Activated T-cell treated with anti-CD3 and anti-CD28 coated beads, Interleukin-2, amount 50 U/mL, for 72 hours (primary cell): ENCODE measurements at regions not wholly inside any gene's neighbourhood (a gene's known extent, or its start where the extent isn't known, plus 50 kb on each side); places are given as distances from the start of the nearest gene placed in this dataset.
A peak's percentile ranks its signal among the peaks of the same experiment; 100 is the strongest.

Source experiments
- ATAC-seq, 2 donors: fragments of 150-1000 bp; cut with Tn5 transposase; replicated peaks in 1 of 2; 2 replicates each; pipeline ENCODE4 v1.10.0; 2021; ENCODE audit warnings: moderate library complexity in 2 of 2, mild to moderate bottlenecking in 1 of 2
- DNase-seq, 2 donors: peaks; one replicate each; pipeline ENCODE4 v3.0.0; 2021 to 2022; ENCODE audit warnings: mixed read lengths in 1 of 2
- H3K27ac Mint-ChIP-seq: one replicate; pipeline ENCODE4 v1.8.0; 2022; ENCODE audit warnings: mild to moderate bottlenecking, moderate library complexity, mixed read lengths
- H3K27me3 Mint-ChIP-seq: one replicate; pipeline ENCODE4 v1.8.0; 2022; ENCODE audit warnings: low read depth, mixed read lengths
- H3K36me3 Mint-ChIP-seq, 2 donors: one replicate each; pipeline ENCODE4 v1.8.0; 2022; ENCODE audit warnings: mixed read lengths in 2 of 2, mild to moderate bottlenecking in 1 of 2; ENCODE audit not compliant: insufficient read depth in 2 of 2
- H3K4me1 Mint-ChIP-seq: one replicate; pipeline ENCODE4 v1.8.0; 2022; ENCODE audit warnings: low read depth, mixed read lengths
- H3K4me3 Mint-ChIP-seq, 2 donors: one replicate each; pipeline ENCODE4 v1.8.0; 2022; ENCODE audit warnings: mild to moderate bottlenecking in 2 of 2, mixed read lengths in 2 of 2, moderate library complexity in 2 of 2
- H3K9me3 Mint-ChIP-seq, 2 donors: one replicate each; pipeline ENCODE4 v1.8.0; 2022; ENCODE audit warnings: mixed read lengths in 2 of 2

GRCh38 chr2:234621120-234621519 lies 124.2 kb upstream of the ARL4C start:
- H3K27ac Mint-ChIP-seq, result no peak overlapping the region
- H3K36me3 Mint-ChIP-seq, result no peaks in the 10 kb centered on the region

GRCh38 chr2:234620018-234620417 lies 123.1 kb upstream of the ARL4C start:
- DNase-seq (no peak), ATAC-seq (peak; percentile 15 to 65)
- Mint-ChIP-seq H3K9me3 (no peaks in the 10 kb centered on the region), H3K27me3 (no peaks in the 10 kb centered on the region), H3K4me1 (peaks cover 9% of the 10 kb centered on the region), H3K4me3 (peak overlapping the region in 1 of 2 donors; percentile 39), H3K27ac (no peak overlapping the region), H3K36me3 (no peaks in the 10 kb centered on the region)

More at GRCh38 chr2:234621120-234621519, 124.2 kb upstream of the ARL4C start:
- H3K27me3 Mint-ChIP-seq, result no peaks in the 10 kb centered on the region
- no peaks in the 10 kb centered on the region for H3K9me3 Mint-ChIP-seq
- ATAC-seq, result no peak
- no peak overlapping the region for H3K4me3 Mint-ChIP-seq
- no peak for DNase-seq
- peaks cover 9% of the 10 kb centered on the region for H3K4me1 Mint-ChIP-seq

- Mint-ChIP-seq H3K27ac (no peak overlapping the region), H3K9me3 (peaks cover 0 to 6% of the 10 kb centered on the region in 2 donors), H3K4me3 (no peak overlapping the region), H3K36me3 (peaks cover 0 to 4% of the 10 kb centered on the region in 2 donors), H3K27me3 (peaks cover 6% of the 10 kb centered on the region), H3K4me1 (peaks cover 9% of the 10 kb centered on the region)
- ATAC-seq, result no peak
- no peak for DNase-seq
Observed at GRCh38 chr2:234615643-234616356, 118.9 kb upstream of the ARL4C start.

- peaks cover 0 to 4% of the 10 kb centered on the region in 2 donors for H3K36me3 Mint-ChIP-seq
- H3K27me3 Mint-ChIP-seq, result peaks cover 22% of the 10 kb centered on the region
- ATAC-seq (no peak), DNase-seq (no peak)
- H3K4me3 Mint-ChIP-seq, result no peak overlapping the region
- no peaks in the 10 kb centered on the region for H3K4me1 Mint-ChIP-seq
- peaks cover 0 to 6% of the 10 kb centered on the region in 2 donors for H3K9me3 Mint-ChIP-seq
- no peak overlapping the region for H3K27ac Mint-ChIP-seq
Observed at GRCh38 chr2:234611209-234611608, 114.3 kb upstream of the ARL4C start.

GRCh38 chr2:234608946-234609345 lies 112.1 kb upstream of the ARL4C start:
- no peak overlapping the region for H3K4me3 Mint-ChIP-seq
- H3K4me1 Mint-ChIP-seq, result no peaks in the 10 kb centered on the region
- H3K36me3 Mint-ChIP-seq, result peaks cover 0 to 4% of the 10 kb centered on the region in 2 donors
- DNase-seq (no peak), ATAC-seq (no peak)
- H3K27me3 Mint-ChIP-seq, result peaks cover 22% of the 10 kb centered on the region
- peaks cover 0 to 6% of the 10 kb centered on the region in 2 donors for H3K9me3 Mint-ChIP-seq
- H3K27ac Mint-ChIP-seq, result no peak overlapping the region

- H3K9me3 Mint-ChIP-seq, result peaks cover 0 to 6% of the 10 kb centered on the region in 2 donors
- ATAC-seq, result no peak
- DNase-seq, result no peak
- no peak overlapping the region for H3K27ac Mint-ChIP-seq
- peaks cover 22% of the 10 kb centered on the region for H3K27me3 Mint-ChIP-seq
- H3K36me3 Mint-ChIP-seq, result peaks cover 0 to 4% of the 10 kb centered on the region in 2 donors
- no peaks in the 10 kb centered on the region for H3K4me1 Mint-ChIP-seq
- no peak overlapping the region for H3K4me3 Mint-ChIP-seq
Observed at GRCh38 chr2:234607691-234608090, 110.8 kb upstream of the ARL4C start.

- DNase-seq (no peak), ATAC-seq (no peak)
- no peak overlapping the region for H3K27ac Mint-ChIP-seq
- H3K4me3 Mint-ChIP-seq, result no peak overlapping the region
- peaks cover 0 to under 1% of the 10 kb centered on the region in 2 donors for H3K9me3 Mint-ChIP-seq
- H3K27me3 Mint-ChIP-seq, result peaks cover 22% of the 10 kb centered on the region
- H3K4me1 Mint-ChIP-seq, result no peaks in the 10 kb centered on the region
- peaks cover 0 to under 1% of the 10 kb centered on the region in 2 donors for H3K36me3 Mint-ChIP-seq
Observed at GRCh38 chr2:234606896-234607295, 110.0 kb upstream of the ARL4C start.

GRCh38 chr2:234603619-234604018 lies 106.7 kb upstream of the ARL4C start:
- no peak for DNase-seq
- H3K27ac Mint-ChIP-seq, result no peak overlapping the region
- no peak overlapping the region for H3K4me3 Mint-ChIP-seq
- no peaks in the 10 kb centered on the region for H3K9me3 Mint-ChIP-seq
- no peaks in the 10 kb centered on the region for H3K27me3 Mint-ChIP-seq
- H3K36me3 Mint-ChIP-seq, result no peaks in the 10 kb centered on the region
- no peak for ATAC-seq
- H3K4me1 Mint-ChIP-seq, result no peaks in the 10 kb centered on the region

- Mint-ChIP-seq H3K4me1 (no peaks in the 10 kb centered on the region), H3K36me3 (no peaks in the 10 kb centered on the region)
Observed at GRCh38 chr2:234601213-234601612, 104.3 kb upstream of the ARL4C start.

GRCh38 chr2:234597576-234597861 lies 100.6 kb upstream of the ARL4C start:
- ATAC-seq, result no peak
- Mint-ChIP-seq H3K4me3 (no peak overlapping the region), H3K27ac (no peak overlapping the region), H3K9me3 (no peaks in the 10 kb centered on the region), H3K36me3 (no peaks in the 10 kb centered on the region), H3K27me3 (peaks cover 5% of the 10 kb centered on the region), H3K4me1 (no peaks in the 10 kb centered on the region)
- no peak for DNase-seq

More at GRCh38 chr2:234601213-234601612, 104.3 kb upstream of the ARL4C start:
- Mint-ChIP-seq H3K27me3 (peaks cover under 1% of the 10 kb centered on the region), H3K4me3 (no peak overlapping the region), H3K9me3 (no peaks in the 10 kb centered on the region), H3K27ac (no peak overlapping the region)
- ATAC-seq (no peak), DNase-seq (no peak)

- ATAC-seq, result no peak
- Mint-ChIP-seq H3K9me3 (no peaks in the 10 kb centered on the region), H3K36me3 (no peaks in the 10 kb centered on the region), H3K4me1 (no peaks in the 10 kb centered on the region), H3K4me3 (no peak overlapping the region), H3K27me3 (peaks cover 5% of the 10 kb centered on the region), H3K27ac (no peak overlapping the region)
- no peak for DNase-seq
Observed at GRCh38 chr2:234596696-234597575, 100.1 kb upstream of the ARL4C start.

- Mint-ChIP-seq H3K4me3 (no peak overlapping the region), H3K27me3 (peaks cover 5% of the 10 kb centered on the region), H3K4me1 (no peaks in the 10 kb centered on the region), H3K9me3 (no peaks in the 10 kb centered on the region), H3K36me3 (no peaks in the 10 kb centered on the region), H3K27ac (no peak overlapping the region)
- ATAC-seq (no peak), DNase-seq (no peak)
Observed at GRCh38 chr2:234595829-234596228, 98.9 kb upstream of the ARL4C start.

- ATAC-seq (no peak), DNase-seq (no peak)
- no peak overlapping the region for H3K27ac Mint-ChIP-seq
- H3K4me3 Mint-ChIP-seq, result no peak overlapping the region
- peaks cover 11% of the 10 kb centered on the region for H3K27me3 Mint-ChIP-seq
- H3K4me1 Mint-ChIP-seq, result no peaks in the 10 kb centered on the region
- H3K9me3 Mint-ChIP-seq, result no peaks in the 10 kb centered on the region
- no peaks in the 10 kb centered on the region for H3K36me3 Mint-ChIP-seq
Observed at GRCh38 chr2:234594715-234595114, 97.8 kb upstream of the ARL4C start.
